Activated naive CD8-positive, alpha-beta T cell treated with anti-CD3 and anti-CD28 coated beads for 36 hours (primary cell): ENCODE measurements at regions not wholly inside any gene's neighbourhood (a gene's known extent, or its start where the extent isn't known, plus 50 kb on each side); places are given as distances from the start of the nearest gene placed in this dataset.

Source experiments
- DNase-seq: peaks from one replicate; pipeline ENCODE4 v3.0.0; 2021
- H3K27ac Mint-ChIP-seq: one replicate; pipeline ENCODE4 v1.8.0; 2022; ENCODE audit warnings: mild to moderate bottlenecking, moderate library complexity, mixed read lengths
- H3K27me3 Mint-ChIP-seq: one replicate; pipeline ENCODE4 v1.8.0; 2022; ENCODE audit warnings: mild to moderate bottlenecking, mixed read lengths
- H3K36me3 Mint-ChIP-seq: one replicate; pipeline ENCODE4 v1.8.0; 2021; ENCODE audit warnings: mild to moderate bottlenecking, mixed read lengths
- H3K4me1 Mint-ChIP-seq: one replicate; pipeline ENCODE4 v1.8.0; 2021; ENCODE audit warnings: mixed read lengths
- H3K4me3 Mint-ChIP-seq: one replicate; pipeline ENCODE4 v1.8.0; 2022; ENCODE audit warnings: mild to moderate bottlenecking, moderate library complexity, mixed read lengths
- H3K9me3 Mint-ChIP-seq: one replicate; pipeline ENCODE4 v1.8.0; 2022; ENCODE audit warnings: mixed read lengths

GRCh38 chr10:6748981-6749635 is 169.0 kb upstream of the PRKCQ start:
- H3K27me3 Mint-ChIP-seq = peaks cover 7% of the 10 kb centered on the region
- no peak for DNase-seq
- no peak overlapping the region for H3K4me3 Mint-ChIP-seq
- H3K27ac Mint-ChIP-seq = no peak overlapping the region
- H3K4me1 Mint-ChIP-seq = no peaks in the 10 kb centered on the region
- H3K9me3 Mint-ChIP-seq = peaks cover 4% of the 10 kb centered on the region
- H3K36me3 Mint-ChIP-seq = no peaks in the 10 kb centered on the region

- DNase-seq = no peak
- H3K27ac Mint-ChIP-seq = no peak overlapping the region
- H3K27me3 Mint-ChIP-seq = peaks cover 10% of the 10 kb centered on the region
- no peak overlapping the region for H3K4me3 Mint-ChIP-seq
- H3K4me1 Mint-ChIP-seq = no peaks in the 10 kb centered on the region
- H3K36me3 Mint-ChIP-seq = no peaks in the 10 kb centered on the region
- H3K9me3 Mint-ChIP-seq = peaks cover 4% of the 10 kb centered on the region
Measured at GRCh38 chr10:6748029-6748428, 168.0 kb upstream of the PRKCQ start.

DNA sequence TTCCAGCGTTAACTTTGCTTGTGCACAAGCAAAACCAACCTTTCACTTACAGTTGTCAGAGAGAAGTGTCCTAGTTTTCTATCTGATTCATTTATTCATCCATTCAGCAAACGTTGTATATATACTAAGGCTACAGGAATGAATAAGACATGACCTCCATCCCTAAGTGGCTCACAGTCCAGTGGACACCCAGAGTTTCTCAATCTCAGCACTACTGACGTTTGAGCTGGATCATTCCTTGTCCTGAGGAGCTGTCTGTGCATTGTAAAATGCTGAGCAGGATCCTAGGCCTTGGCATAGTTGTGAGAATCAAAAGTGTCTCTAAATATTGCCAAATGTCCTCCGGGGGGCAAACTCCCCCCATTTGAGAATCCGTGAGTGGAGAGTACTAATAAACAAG is 166.7 kb upstream of the PRKCQ start:
- Mint-ChIP-seq H3K4me1 (no peaks in the 10 kb centered on the region), H3K4me3 (no peak overlapping the region), H3K27ac (no peak overlapping the region), H3K9me3 (peaks cover 4% of the 10 kb centered on the region), H3K36me3 (no peaks in the 10 kb centered on the region), H3K27me3 (peaks cover 10% of the 10 kb centered on the region)
- no peak for DNase-seq

- no peak overlapping the region for H3K27ac Mint-ChIP-seq
- H3K4me3 Mint-ChIP-seq = no peak overlapping the region
- peaks cover 5% of the 10 kb centered on the region for H3K4me1 Mint-ChIP-seq
- no peak for DNase-seq
- H3K36me3 Mint-ChIP-seq = no peaks in the 10 kb centered on the region
- H3K27me3 Mint-ChIP-seq = peaks cover 23% of the 10 kb centered on the region
- H3K9me3 Mint-ChIP-seq = no peaks in the 10 kb centered on the region
Measured at GRCh38 chr10:6743291-6743849, 163.3 kb upstream of the PRKCQ start.

GRCh38 chr10:6741541-6741941 is 161.5 kb upstream of the PRKCQ start:
- Mint-ChIP-seq H3K4me3 (no peak overlapping the region), H3K27ac (no peak overlapping the region), H3K36me3 (no peaks in the 10 kb centered on the region), H3K4me1 (peaks cover 10% of the 10 kb centered on the region), H3K27me3 (peaks cover 21% of the 10 kb centered on the region), H3K9me3 (no peaks in the 10 kb centered on the region)
- DNase-seq = no peak

- H3K36me3 Mint-ChIP-seq = no peaks in the 10 kb centered on the region
- H3K4me3 Mint-ChIP-seq = no peak overlapping the region
- H3K9me3 Mint-ChIP-seq = no peaks in the 10 kb centered on the region
- peaks cover 10% of the 10 kb centered on the region for H3K4me1 Mint-ChIP-seq
- no peak overlapping the region for H3K27ac Mint-ChIP-seq
- H3K27me3 Mint-ChIP-seq = peaks cover 26% of the 10 kb centered on the region
- DNase-seq = no peak
Measured at GRCh38 chr10:6739530-6740174, 159.6 kb upstream of the PRKCQ start.

DNA sequence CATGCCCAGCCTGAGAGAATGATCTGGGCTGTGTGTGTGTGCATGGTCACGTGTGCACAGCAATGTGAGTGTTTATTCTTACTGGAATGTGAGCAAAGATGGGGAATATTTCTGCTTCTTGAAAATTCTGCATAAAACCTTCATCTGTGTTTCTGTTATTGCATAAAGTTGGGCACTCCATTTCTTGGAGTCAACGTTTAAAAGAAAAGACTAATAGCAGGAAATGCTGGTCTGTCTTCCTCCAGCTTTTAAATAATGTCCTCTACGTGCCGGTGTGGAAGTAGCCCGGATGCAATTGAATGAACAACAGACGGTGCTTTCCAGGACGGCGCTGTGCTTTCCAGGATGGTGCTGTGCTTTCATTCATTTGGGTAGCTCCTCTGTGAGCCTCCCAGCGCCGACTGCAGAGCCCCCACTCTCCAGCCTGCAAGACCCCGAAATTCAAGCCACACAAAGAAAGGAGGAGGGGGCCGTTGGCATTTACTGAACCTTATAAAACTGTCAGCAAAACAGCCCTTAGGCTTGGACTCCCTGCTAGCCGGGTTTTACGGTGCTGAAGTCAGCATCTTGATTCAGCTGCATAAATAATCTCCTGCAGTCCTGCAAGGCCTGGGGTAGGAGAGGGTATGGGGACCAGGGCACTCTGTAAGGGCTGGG is 158.2 kb upstream of the PRKCQ start:
- no peak for DNase-seq

DNA sequence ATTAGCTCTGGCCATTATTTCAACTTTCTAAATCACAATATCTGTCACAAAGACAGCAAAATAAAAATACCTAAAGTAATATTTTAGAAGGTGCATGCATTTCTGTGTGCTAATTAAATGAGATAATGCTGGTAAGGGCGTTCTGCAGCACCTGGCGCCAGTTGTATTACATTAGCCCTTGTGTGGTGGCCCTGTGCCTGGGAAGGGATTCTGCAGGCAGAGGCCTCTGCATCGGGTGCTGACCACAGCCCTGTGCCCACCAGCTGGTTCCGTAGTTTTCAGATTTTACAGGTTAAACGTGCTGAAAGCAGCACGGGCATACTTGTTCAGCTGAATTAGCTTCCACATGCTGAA is 157.7 kb upstream of the PRKCQ start:
- Mint-ChIP-seq H3K4me1 (peaks cover 10% of the 10 kb centered on the region), H3K9me3 (no peaks in the 10 kb centered on the region), H3K36me3 (no peaks in the 10 kb centered on the region), H3K4me3 (no peak overlapping the region), H3K27ac (no peak overlapping the region), H3K27me3 (peaks cover 25% of the 10 kb centered on the region)
- DNase-seq = no peak

More for the DNA sequence above, 158.2 kb upstream of the PRKCQ start:
- H3K9me3 Mint-ChIP-seq = no peaks in the 10 kb centered on the region
- no peaks in the 10 kb centered on the region for H3K36me3 Mint-ChIP-seq
- H3K27ac Mint-ChIP-seq = no peak overlapping the region
- no peak overlapping the region for H3K4me3 Mint-ChIP-seq
- H3K4me1 Mint-ChIP-seq = peaks cover 10% of the 10 kb centered on the region
- H3K27me3 Mint-ChIP-seq = peaks cover 21% of the 10 kb centered on the region

DNA sequence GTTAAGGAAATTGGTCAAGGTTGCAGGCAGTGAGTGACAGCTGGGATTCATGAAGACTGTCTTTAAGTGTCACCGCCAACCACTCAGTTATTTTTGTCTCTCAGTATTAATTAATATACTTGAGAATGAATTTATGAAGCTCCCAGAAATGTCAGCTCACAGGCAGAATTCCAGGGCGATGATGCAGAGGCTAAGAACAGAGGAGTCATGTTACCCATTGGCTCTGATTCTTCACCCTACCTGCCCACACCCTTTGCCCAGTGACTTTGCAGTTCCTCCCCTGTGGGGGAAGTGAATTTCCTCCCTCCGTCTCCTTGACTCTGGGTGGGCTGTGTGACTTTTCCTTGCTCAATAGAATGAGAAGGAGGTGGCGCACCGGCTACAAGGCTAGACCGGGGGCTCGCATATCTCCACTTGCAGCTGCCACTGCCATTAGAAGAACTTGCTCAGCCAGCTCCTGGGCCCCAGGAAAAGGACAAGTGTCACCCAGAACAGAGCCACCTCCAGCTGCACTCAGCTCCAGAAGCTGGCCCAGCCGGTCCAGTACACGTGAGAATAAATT is 157.1 kb upstream of the PRKCQ start:
- Mint-ChIP-seq H3K36me3 (no peaks in the 10 kb centered on the region), H3K27ac (no peak overlapping the region), H3K4me1 (peaks cover 10% of the 10 kb centered on the region), H3K27me3 (peaks cover 25% of the 10 kb centered on the region), H3K9me3 (no peaks in the 10 kb centered on the region), H3K4me3 (no peak overlapping the region)
- no peak for DNase-seq

DNA sequence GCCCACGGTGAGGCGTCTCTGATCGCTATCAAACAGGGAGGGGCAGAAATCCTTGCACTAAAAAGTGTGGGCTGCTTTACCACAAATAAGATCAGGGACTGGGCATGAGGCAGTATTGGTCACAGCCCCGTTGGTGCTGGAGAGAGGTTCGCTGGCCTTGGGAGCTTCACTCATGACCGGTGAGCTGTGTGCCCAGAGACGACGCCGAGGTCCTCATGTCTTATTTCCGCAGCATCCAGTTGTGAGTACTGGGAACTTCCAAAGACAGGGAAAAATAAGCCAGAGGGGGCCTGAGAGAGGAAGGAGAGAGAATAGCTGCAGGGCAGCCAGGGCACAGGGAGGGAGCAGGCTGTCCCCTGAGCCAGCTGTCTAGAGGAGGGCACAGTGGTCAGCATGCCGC is 154.2 kb upstream of the PRKCQ start:
- Mint-ChIP-seq H3K4me3 (no peak overlapping the region), H3K27ac (no peak overlapping the region), H3K27me3 (peaks cover 35% of the 10 kb centered on the region), H3K36me3 (no peaks in the 10 kb centered on the region), H3K9me3 (no peaks in the 10 kb centered on the region), H3K4me1 (peaks cover 8% of the 10 kb centered on the region)
- DNase-seq = no peak

DNA sequence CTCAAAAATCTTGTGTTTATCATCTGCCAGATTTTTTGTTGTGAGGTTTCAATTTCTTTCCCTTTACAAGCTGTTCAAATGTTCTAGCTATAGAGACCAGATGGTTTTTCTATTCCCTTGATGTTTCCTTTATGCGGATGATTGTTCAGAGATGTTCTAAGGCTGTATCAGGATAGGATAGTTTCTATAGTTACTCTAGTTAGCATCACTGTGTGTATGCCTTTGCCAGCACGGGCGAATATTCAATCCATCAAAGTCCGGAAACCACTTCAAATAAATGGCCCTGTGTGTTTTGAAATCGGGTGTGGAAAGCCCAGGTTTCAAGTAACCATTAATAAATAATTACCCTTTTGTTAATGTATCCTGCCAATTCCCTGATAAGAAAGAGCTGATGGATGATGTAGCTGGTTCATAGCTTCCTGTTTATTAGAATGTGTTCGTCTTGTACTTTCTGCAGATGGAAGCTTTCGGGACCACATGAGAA is 149.8 kb upstream of the PRKCQ start:
- Mint-ChIP-seq H3K4me3 (no peak overlapping the region), H3K9me3 (no peaks in the 10 kb centered on the region), H3K4me1 (no peaks in the 10 kb centered on the region), H3K27ac (no peak overlapping the region), H3K36me3 (no peaks in the 10 kb centered on the region), H3K27me3 (peaks cover 44% of the 10 kb centered on the region)
- DNase-seq = no peak

DNA sequence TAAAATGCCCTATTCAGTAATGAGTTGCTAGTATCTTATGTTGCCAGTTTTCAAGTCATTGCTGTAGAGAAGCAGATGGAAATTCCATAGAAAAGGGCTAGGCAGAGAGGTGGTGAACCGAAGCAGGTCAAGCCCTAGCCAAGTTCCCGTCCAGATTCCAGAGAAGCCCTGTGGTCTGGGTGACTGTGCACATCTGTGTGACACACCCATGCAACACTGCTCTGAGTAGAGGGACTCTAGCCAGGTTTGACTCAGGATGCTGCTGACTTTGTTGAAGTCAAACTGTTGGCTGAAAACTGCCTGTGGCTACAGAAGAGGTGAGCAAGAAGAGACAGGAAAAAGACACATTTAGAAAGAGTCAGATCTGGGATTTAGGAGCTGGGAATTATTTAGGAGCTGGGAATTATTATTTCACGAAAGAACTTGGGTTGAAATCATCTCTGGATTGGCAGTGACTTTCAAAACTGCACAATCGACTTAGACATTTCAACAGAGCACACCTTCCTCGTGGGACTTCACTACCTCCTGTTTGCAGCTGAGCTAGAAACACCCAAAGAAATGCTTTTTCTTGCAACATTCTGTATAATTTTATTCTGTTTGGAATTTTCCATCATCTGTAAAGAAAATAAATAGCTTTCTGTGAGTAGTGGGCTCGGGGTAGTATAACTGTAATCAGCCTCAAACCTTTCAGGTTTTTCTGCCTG is 149.1 kb upstream of the PRKCQ start:
- Mint-ChIP-seq H3K9me3 (no peaks in the 10 kb centered on the region), H3K36me3 (no peaks in the 10 kb centered on the region), H3K4me1 (no peaks in the 10 kb centered on the region), H3K27me3 (peaks cover 49% of the 10 kb centered on the region), H3K4me3 (no peak overlapping the region), H3K27ac (no peak overlapping the region)
- no peak for DNase-seq

GRCh38 chr10:6726924-6727323 is 146.8 kb upstream of the PRKCQ start:
- H3K27ac Mint-ChIP-seq = no peak overlapping the region
- H3K4me3 Mint-ChIP-seq = no peak overlapping the region
- H3K36me3 Mint-ChIP-seq = no peaks in the 10 kb centered on the region
- no peaks in the 10 kb centered on the region for H3K9me3 Mint-ChIP-seq
- peaks cover 53% of the 10 kb centered on the region for H3K27me3 Mint-ChIP-seq
- DNase-seq = no peak
- peaks cover 8% of the 10 kb centered on the region for H3K4me1 Mint-ChIP-seq

DNA sequence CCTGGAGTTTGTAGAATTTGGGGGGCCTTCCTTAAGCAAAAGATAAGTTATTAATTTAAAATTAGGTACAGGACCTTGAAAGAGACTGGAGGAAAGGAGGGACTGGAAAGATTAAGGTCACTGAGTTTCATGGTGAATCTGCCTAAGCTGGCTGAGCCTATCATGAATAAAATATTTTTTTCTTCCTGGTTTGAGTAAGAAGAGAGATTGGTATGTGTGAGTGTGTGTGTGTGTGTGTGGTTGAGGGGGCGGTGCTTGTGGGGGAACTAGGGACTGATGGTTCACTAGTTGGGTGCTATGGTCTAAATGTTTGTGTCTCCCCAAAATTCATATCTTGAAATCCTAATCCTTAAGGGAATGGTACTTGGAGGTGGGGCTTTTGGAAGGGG is 142.5 kb upstream of the PRKCQ start:
- peaks cover 9% of the 10 kb centered on the region for H3K4me1 Mint-ChIP-seq
- DNase-seq = no peak
- no peaks in the 10 kb centered on the region for H3K36me3 Mint-ChIP-seq
- H3K27ac Mint-ChIP-seq = no peak overlapping the region
- no peak overlapping the region for H3K4me3 Mint-ChIP-seq
- H3K27me3 Mint-ChIP-seq = peaks cover 49% of the 10 kb centered on the region
- no peaks in the 10 kb centered on the region for H3K9me3 Mint-ChIP-seq
